ENCODE measurements at regions not wholly inside any gene's neighbourhood (a gene's known extent, or its start where the extent isn't known, plus 50 kb on each side); places are given as distances from the start of the nearest gene placed in this dataset.

GRCh38 chr14:97655169-97655948 lies 858.2 kb downstream of the VRK1 start:
- H3K4me1 Mint-ChIP-seq: no peaks in the 10 kb centered on the region
- no peak for TF ChIP-seq CTCF (IDR thresholded peaks at IDR 0.05)
- no peaks in the 10 kb centered on the region for H3K9me3 Mint-ChIP-seq
- H3K27ac Mint-ChIP-seq: no peak overlapping the region
- intact Hi-C loops (cut with micrococcal nuclease): no loop called here
- no peak overlapping the region for H3K4me3 Mint-ChIP-seq
- ATAC-seq (ENCODE audit: low read depth) (no peak), DNase-seq (no peak)
- CTCF ChIA-PET: no interaction called here
- POLR2A ChIA-PET: no interaction called here
- no peaks in the 10 kb centered on the region for H3K36me3 Mint-ChIP-seq (ENCODE audit: low read depth)
- no peaks in the 10 kb centered on the region for H3K27me3 Mint-ChIP-seq

- intact Hi-C loops (cut with micrococcal nuclease): no loop called here
- no peaks in the 10 kb centered on the region for H3K4me1 Mint-ChIP-seq
- no peaks in the 10 kb centered on the region for H3K9me3 Mint-ChIP-seq
- H3K4me3 Mint-ChIP-seq: no peak overlapping the region
- ATAC-seq (ENCODE audit: low read depth) (no peak), DNase-seq (no peak)
- ChIA-PET POLR2A (no interaction called here), CTCF (no interaction called here)
- no peaks in the 10 kb centered on the region for H3K27me3 Mint-ChIP-seq
- no peak for TF ChIP-seq CTCF (IDR thresholded peaks at IDR 0.05)
- no peaks in the 10 kb centered on the region for H3K36me3 Mint-ChIP-seq (ENCODE audit: low read depth)
- no peak overlapping the region for H3K27ac Mint-ChIP-seq
Measured at GRCh38 chr14:97657609-97658008, 860.4 kb downstream of the VRK1 start.

GRCh38 chr14:97687944-97688630 lies 890.9 kb downstream of the VRK1 start:
- ATAC-seq (ENCODE audit: low read depth) (no peak), DNase-seq (no peak)
- no peak for TF ChIP-seq CTCF (IDR thresholded peaks at IDR 0.05)
- intact Hi-C loops (cut with micrococcal nuclease): no loop called here
- no peak overlapping the region for H3K4me3 Mint-ChIP-seq
- H3K4me1 Mint-ChIP-seq: no peaks in the 10 kb centered on the region
- no peaks in the 10 kb centered on the region for H3K9me3 Mint-ChIP-seq
- CTCF ChIA-PET: no interaction called here
- no peak overlapping the region for H3K27ac Mint-ChIP-seq
- H3K36me3 Mint-ChIP-seq (ENCODE audit: low read depth): no peaks in the 10 kb centered on the region
- POLR2A ChIA-PET: no interaction called here
- H3K27me3 Mint-ChIP-seq: no peaks in the 10 kb centered on the region

GRCh38 chr14:97688631-97689336 lies 891.6 kb downstream of the VRK1 start:
- H3K27me3 Mint-ChIP-seq: no peaks in the 10 kb centered on the region
- no peak overlapping the region for H3K27ac Mint-ChIP-seq
- H3K36me3 Mint-ChIP-seq (ENCODE audit: low read depth): no peaks in the 10 kb centered on the region
- ChIA-PET POLR2A (no interaction called here), CTCF (no interaction called here)
- H3K4me3 Mint-ChIP-seq: no peak overlapping the region
- no peak for ATAC-seq (ENCODE audit: low read depth)
- H3K9me3 Mint-ChIP-seq: no peaks in the 10 kb centered on the region
- H3K4me1 Mint-ChIP-seq: no peaks in the 10 kb centered on the region
- no peak for TF ChIP-seq CTCF (IDR thresholded peaks at IDR 0.05)
- no peak for DNase-seq
- intact Hi-C loops (cut with micrococcal nuclease): no loop called here

- no peaks in the 10 kb centered on the region for H3K36me3 Mint-ChIP-seq (ENCODE audit: low read depth)
- ChIA-PET CTCF (no interaction called here), POLR2A (no interaction called here)
- DNase-seq (no peak), ATAC-seq (ENCODE audit: low read depth) (no peak)
- no peak for TF ChIP-seq CTCF (IDR thresholded peaks at IDR 0.05)
- no peak overlapping the region for H3K4me3 Mint-ChIP-seq
- intact Hi-C loops (cut with micrococcal nuclease): no loop called here
- H3K27ac Mint-ChIP-seq: no peak overlapping the region
- no peaks in the 10 kb centered on the region for H3K27me3 Mint-ChIP-seq
- no peaks in the 10 kb centered on the region for H3K4me1 Mint-ChIP-seq
- H3K9me3 Mint-ChIP-seq: no peaks in the 10 kb centered on the region
Measured at GRCh38 chr14:97692084-97692483, 894.9 kb downstream of the VRK1 start.

Measured in activated B cell treated with CpG ODN at 0.5 μM for 24 hours (primary cell).